ENCODE measurements at regions not wholly inside any gene's neighbourhood (a gene's known extent, or its start where the extent isn't known, plus 50 kb on each side); places are given as distances from the start of the nearest gene placed in this dataset.

GRCh38 chr10:128852902-128853301 is 614.1 kb upstream of the MGMT start:
- WGBS, result 88% methylated on average over 6 of the region's 6 CpGs

DNA sequence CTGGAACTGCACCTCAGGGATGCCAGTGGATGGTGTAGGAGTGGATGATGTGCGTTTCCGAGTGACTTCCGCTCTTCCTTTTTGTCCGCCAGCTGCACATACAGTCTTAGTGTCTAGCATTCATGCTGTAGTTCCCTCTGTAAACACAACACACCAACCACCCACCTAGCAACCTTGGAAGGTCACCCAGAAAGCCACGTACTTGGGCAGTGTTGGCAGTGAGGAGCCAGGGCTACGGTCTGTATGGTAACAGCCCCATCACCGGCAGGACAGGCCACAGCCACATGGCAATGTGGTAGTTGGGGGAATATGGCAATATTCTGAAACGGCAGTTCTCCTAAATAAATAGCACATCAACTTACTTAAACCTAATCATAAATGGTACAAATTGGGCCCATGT is 613.5 kb upstream of the MGMT start:
- peaks cover 0 to 4% (median 0%) of the 10 kb centered on the region in 4 donors for H3K9me3 ChIP-seq (ENCODE audit: control insufficient read depth in 4 of 4, low read length in 3 of 4)
- H3K27me3 ChIP-seq (ENCODE audit: control insufficient read depth in 4 of 4, insufficient read depth in 4 of 4, low read length in 3 of 4), result no peaks in the 10 kb centered on the region
- no peak overlapping the region for H3K27ac ChIP-seq (ENCODE audit: low read depth in 1 of 2, low read length in 2 of 2)
- TF ChIP-seq TAF1 (conservative IDR thresholded peaks at IDR 0.05) (no peak), SP1 (IDR thresholded peaks at IDR 0.05) (no peak), HNF4A (conservative IDR thresholded peaks at IDR 0.05) (no peak), HNF4G (IDR thresholded peaks at IDR 0.05) (no peak), GABPA (IDR thresholded peaks at IDR 0.05 in 1 of 2, conservative IDR thresholded peaks at IDR 0.05 in 1 of 2) (no peak), RAD21 (IDR thresholded peaks at IDR 0.05) (no peak), JUND (IDR thresholded peaks at IDR 0.05) (no peak)
- TF ChIP-seq, protein P1, sequence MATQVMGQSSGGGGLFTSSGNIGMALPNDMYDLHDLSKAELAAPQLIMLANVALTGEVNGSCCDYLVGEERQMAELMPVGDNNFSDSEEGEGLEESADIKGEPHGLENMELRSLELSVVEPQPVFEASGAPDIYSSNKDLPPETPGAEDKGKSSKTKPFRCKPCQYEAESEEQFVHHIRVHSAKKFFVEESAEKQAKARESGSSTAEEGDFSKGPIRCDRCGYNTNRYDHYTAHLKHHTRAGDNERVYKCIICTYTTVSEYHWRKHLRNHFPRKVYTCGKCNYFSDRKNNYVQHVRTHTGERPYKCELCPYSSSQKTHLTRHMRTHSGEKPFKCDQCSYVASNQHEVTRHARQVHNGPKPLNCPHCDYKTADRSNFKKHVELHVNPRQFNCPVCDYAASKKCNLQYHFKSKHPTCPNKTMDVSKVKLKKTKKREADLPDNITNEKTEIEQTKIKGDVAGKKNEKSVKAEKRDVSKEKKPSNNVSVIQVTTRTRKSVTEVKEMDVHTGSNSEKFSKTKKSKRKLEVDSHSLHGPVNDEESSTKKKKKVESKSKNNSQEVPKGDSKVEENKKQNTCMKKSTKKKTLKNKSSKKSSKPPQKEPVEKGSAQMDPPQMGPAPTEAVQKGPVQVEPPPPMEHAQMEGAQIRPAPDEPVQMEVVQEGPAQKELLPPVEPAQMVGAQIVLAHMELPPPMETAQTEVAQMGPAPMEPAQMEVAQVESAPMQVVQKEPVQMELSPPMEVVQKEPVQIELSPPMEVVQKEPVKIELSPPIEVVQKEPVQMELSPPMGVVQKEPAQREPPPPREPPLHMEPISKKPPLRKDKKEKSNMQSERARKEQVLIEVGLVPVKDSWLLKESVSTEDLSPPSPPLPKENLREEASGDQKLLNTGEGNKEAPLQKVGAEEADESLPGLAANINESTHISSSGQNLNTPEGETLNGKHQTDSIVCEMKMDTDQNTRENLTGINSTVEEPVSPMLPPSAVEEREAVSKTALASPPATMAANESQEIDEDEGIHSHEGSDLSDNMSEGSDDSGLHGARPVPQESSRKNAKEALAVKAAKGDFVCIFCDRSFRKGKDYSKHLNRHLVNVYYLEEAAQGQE (IDR thresholded peaks at IDR 0.05), result no peak
- TF ChIP-seq, protein P2, sequence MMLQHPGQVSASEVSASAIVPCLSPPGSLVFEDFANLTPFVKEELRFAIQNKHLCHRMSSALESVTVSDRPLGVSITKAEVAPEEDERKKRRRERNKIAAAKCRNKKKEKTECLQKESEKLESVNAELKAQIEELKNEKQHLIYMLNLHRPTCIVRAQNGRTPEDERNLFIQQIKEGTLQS (IDR thresholded peaks at IDR 0.05), result no peak
- H3K4me3 ChIP-seq (ENCODE audit: low read depth in 1 of 3, low read length in 3 of 3), result no peak overlapping the region
- no peaks in the 10 kb centered on the region for H3K4me1 ChIP-seq (ENCODE audit: control insufficient read depth in 4 of 4, insufficient read depth in 4 of 4, low read length in 3 of 4)
- no peak for DNase-seq (ENCODE audit: low spot score)
- H3K36me3 ChIP-seq (ENCODE audit: control insufficient read depth in 4 of 4, insufficient read depth in 3 of 4, low read depth in 1 of 4, low read length in 3 of 4), result no peaks in the 10 kb centered on the region
- H3K9ac ChIP-seq (ENCODE audit: low read depth in 1 of 2, low read length in 2 of 2), result no peak overlapping the region
- WGBS, result 92% methylated on average over 8 of the region's 8 CpGs

More at GRCh38 chr10:128852902-128853301, 614.1 kb upstream of the MGMT start:
- TF ChIP-seq RXRA (IDR thresholded peaks at IDR 0.05) (no peak), JUND (IDR thresholded peaks at IDR 0.05) (no peak), MAX (IDR thresholded peaks at IDR 0.05) (no peak), HNF4A (conservative IDR thresholded peaks at IDR 0.05) (no peak), SP1 (IDR thresholded peaks at IDR 0.05) (no peak), FOXA2 (IDR thresholded peaks at IDR 0.05) (no peak)
- TF ChIP-seq, protein P3, sequence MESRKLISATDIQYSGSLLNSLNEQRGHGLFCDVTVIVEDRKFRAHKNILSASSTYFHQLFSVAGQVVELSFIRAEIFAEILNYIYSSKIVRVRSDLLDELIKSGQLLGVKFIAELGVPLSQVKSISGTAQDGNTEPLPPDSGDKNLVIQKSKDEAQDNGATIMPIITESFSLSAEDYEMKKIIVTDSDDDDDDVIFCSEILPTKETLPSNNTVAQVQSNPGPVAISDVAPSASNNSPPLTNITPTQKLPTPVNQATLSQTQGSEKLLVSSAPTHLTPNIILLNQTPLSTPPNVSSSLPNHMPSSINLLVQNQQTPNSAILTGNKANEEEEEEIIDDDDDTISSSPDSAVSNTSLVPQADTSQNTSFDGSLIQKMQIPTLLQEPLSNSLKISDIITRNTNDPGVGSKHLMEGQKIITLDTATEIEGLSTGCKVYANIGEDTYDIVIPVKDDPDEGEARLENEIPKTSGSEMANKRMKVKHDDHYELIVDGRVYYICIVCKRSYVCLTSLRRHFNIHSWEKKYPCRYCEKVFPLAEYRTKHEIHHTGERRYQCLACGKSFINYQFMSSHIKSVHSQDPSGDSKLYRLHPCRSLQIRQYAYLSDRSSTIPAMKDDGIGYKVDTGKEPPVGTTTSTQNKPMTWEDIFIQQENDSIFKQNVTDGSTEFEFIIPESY (IDR thresholded peaks at IDR 0.05), result no peak
- TF ChIP-seq, protein P4, sequence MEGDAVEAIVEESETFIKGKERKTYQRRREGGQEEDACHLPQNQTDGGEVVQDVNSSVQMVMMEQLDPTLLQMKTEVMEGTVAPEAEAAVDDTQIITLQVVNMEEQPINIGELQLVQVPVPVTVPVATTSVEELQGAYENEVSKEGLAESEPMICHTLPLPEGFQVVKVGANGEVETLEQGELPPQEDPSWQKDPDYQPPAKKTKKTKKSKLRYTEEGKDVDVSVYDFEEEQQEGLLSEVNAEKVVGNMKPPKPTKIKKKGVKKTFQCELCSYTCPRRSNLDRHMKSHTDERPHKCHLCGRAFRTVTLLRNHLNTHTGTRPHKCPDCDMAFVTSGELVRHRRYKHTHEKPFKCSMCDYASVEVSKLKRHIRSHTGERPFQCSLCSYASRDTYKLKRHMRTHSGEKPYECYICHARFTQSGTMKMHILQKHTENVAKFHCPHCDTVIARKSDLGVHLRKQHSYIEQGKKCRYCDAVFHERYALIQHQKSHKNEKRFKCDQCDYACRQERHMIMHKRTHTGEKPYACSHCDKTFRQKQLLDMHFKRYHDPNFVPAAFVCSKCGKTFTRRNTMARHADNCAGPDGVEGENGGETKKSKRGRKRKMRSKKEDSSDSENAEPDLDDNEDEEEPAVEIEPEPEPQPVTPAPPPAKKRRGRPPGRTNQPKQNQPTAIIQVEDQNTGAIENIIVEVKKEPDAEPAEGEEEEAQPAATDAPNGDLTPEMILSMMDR (IDR thresholded peaks at IDR 0.05; ENCODE audit: low read depth, low read length, missing input control), result no peak
- TF ChIP-seq, protein P2 (IDR thresholded peaks at IDR 0.05), result no peak
- DNase-seq (ENCODE audit: low spot score), result no peak
- no peak overlapping the region for H3K9ac ChIP-seq (ENCODE audit: low read depth in 1 of 2, low read length in 2 of 2)
- H3K36me3 ChIP-seq (ENCODE audit: control insufficient read depth in 4 of 4, insufficient read depth in 3 of 4, low read depth in 1 of 4, low read length in 3 of 4), result no peaks in the 10 kb centered on the region
- H3K27ac ChIP-seq (ENCODE audit: low read depth in 1 of 2, low read length in 2 of 2), result no peak overlapping the region
- H3K9me3 ChIP-seq (ENCODE audit: control insufficient read depth in 4 of 4, low read length in 3 of 4), result peaks cover 0 to 4% (median 0%) of the 10 kb centered on the region in 4 donors
- no peak overlapping the region for H3K4me3 ChIP-seq (ENCODE audit: low read depth in 1 of 3, low read length in 3 of 3)
- H3K4me1 ChIP-seq (ENCODE audit: control insufficient read depth in 4 of 4, insufficient read depth in 4 of 4, low read length in 3 of 4), result no peaks in the 10 kb centered on the region
- no peaks in the 10 kb centered on the region for H3K27me3 ChIP-seq (ENCODE audit: control insufficient read depth in 4 of 4, insufficient read depth in 4 of 4, low read length in 3 of 4)

Measured in liver (tissue), 8 donors.